K562 (cell line): ENCODE measurements at regions not wholly inside any gene's neighbourhood (a gene's known extent, or its start where the extent isn't known, plus 50 kb on each side); places are given as distances from the start of the nearest gene placed in this dataset.

Source experiments
- ATAC-seq: fragments of 200-7000 bp; cut with Tn5 transposase; 3 replicates; pipeline ENCODE4 v1.9.1; 2020; ENCODE audit warnings: moderate library complexity
- BruUV-seq: library from RNA; stranded (reverse); fragments of 400-500 nt; replicated peaks from 2 replicates; lab custom pipeline; 2021; lab: Mats Ljungman, UMichigan
- CTCF ChIA-PET: fragments of 300-600 bp; formaldehyde crosslinking; extraction: SDS; loops from one replicate; lab custom pipeline; 2021; ENCODE audit warnings: low intra/inter-chr PET ratio; lab: Yijun Ruan, JAX
- POLR2A ChIA-PET: fragments of 300-600, 350-650 bp; sonication (Branson Sonifier 250); formaldehyde crosslinking; extraction: SDS; loops from one replicate; lab custom pipeline; 2021; ENCODE audit warnings: antibody characterized with exemption, inconsistent platforms; lab: Yijun Ruan, JAX
- DNase-seq, 4 experiments: peaks; one replicate each; pipeline versions ENCODE4 v3.0.0 to v3.0.0-alpha.2; 2011 to 2018; ENCODE audit warnings: low spot score in 3 of 4, mixed read lengths in 3 of 4; ENCODE audit errors: extremely low read depth in 1 of 4
- FAIRE-seq: peaks from 2 replicates; lab custom pipeline; 2011; peaks lifted over from hg19 to GRCh38; lab: Jason Lieb, UNC
- H2AFZ ChIP-seq: 2 replicates; pipeline ENCODE4 v1.6.0; 2011; ENCODE audit warnings: low read depth, low read length, control low read depth, inconsistent platforms
- H3K27ac ChIP-seq: fragments of 200-600 bp; 3 replicates; pipeline ENCODE4 v1.8.0; 2011; ENCODE audit warnings: low read depth, mild to moderate bottlenecking, control low read depth, inconsistent platforms, low read length, moderate library complexity, mixed read lengths; ENCODE audit errors: extremely low read depth
- H3K27me3 ChIP-seq, 2 experiments: fragments of 300-600 bp in 1 of 2; 2 replicates in 1 of 2; 3 replicates in 1 of 2; pipeline versions ENCODE4 v1.6.0 to v1.8.0; 2011; ENCODE audit warnings: inconsistent platforms in 2 of 2, low read length in 2 of 2, mild to moderate bottlenecking in 1 of 2, mixed read lengths in 1 of 2, moderate library complexity in 1 of 2; ENCODE audit not compliant: control insufficient read depth in 2 of 2, insufficient read depth in 2 of 2
- H3K36me3 ChIP-seq: fragments of 300-600 bp; 3 replicates; pipeline ENCODE4 v1.8.0; 2011; ENCODE audit warnings: mild to moderate bottlenecking, low read length, inconsistent platforms; ENCODE audit not compliant: control insufficient read depth, insufficient read depth
- H3K4me1 ChIP-seq, 2 experiments: fragments of 200-600 bp in 1 of 2; replicated peaks in 1 of 2; 2 replicates in 1 of 2; 3 replicates in 1 of 2; pipeline versions ENCODE4 v1.5.1 to v1.8.0; 2011; ENCODE audit warnings: inconsistent platforms in 2 of 2, low read length in 2 of 2, mild to moderate bottlenecking in 1 of 2, mixed read lengths in 1 of 2, moderate library complexity in 1 of 2; ENCODE audit not compliant: control insufficient read depth in 2 of 2, insufficient read depth in 2 of 2
- H3K4me2 ChIP-seq: 2 replicates; pipeline ENCODE4 v1.6.1; 2011; ENCODE audit warnings: low read length, control low read depth, inconsistent platforms, mixed read lengths; ENCODE audit not compliant: insufficient read depth
- H3K4me3 ChIP-seq: fragments of 200-600 bp; sonication (generic), shearing (Covaris generic); 2 replicates; pipeline ENCODE4 v1.5.1; 2016; ENCODE audit warnings: control low read depth, inconsistent platforms
- H3K79me2 ChIP-seq: fragments of 200-600 bp; 3 replicates; pipeline ENCODE4 v1.8.0; 2011; ENCODE audit warnings: low read length, inconsistent platforms; ENCODE audit not compliant: control insufficient read depth, insufficient read depth
- H3K9ac ChIP-seq, 2 experiments: 2 replicates each; pipeline versions ENCODE4 v1.6.0 to v1.6.1; 2011; ENCODE audit warnings: low read depth in 2 of 2, low read length in 2 of 2, control low read depth in 1 of 2, inconsistent platforms in 1 of 2, mild to moderate bottlenecking in 1 of 2, mixed read lengths in 1 of 2; ENCODE audit not compliant: insufficient read depth in 1 of 2
- H3K9me1 ChIP-seq: one replicate; pipeline ENCODE4 v1.6.0; 2011; ENCODE audit warnings: inconsistent platforms, mild to moderate bottlenecking, low read length, moderate library complexity; ENCODE audit not compliant: control insufficient read depth, insufficient read depth
- H3K9me3 ChIP-seq: replicated peaks from 2 replicates; pipeline ENCODE4 v1.5.1; 2011; ENCODE audit warnings: low read depth, low read length, inconsistent platforms; ENCODE audit not compliant: control insufficient read depth, insufficient read depth
- H4K20me1 ChIP-seq: replicated peaks from 2 replicates; pipeline ENCODE4 v1.6.1; 2011; ENCODE audit warnings: low read length, inconsistent platforms, mixed read lengths; ENCODE audit not compliant: control insufficient read depth, insufficient read depth
- BRD4 ChIP-seq: fragments of 200-600 bp; sonication (generic); IDR thresholded peaks from 2 replicates; pipeline ENCODE4 v1.6.1; 2017; ENCODE audit warnings: inconsistent platforms
- CAMTA2 ChIP-seq: fragments of 250-450 bp; sonication (Bioruptor Pico); conservative IDR thresholded peaks from 2 replicates; pipeline ENCODE4 v1.5.1; 2022
- E2F6 ChIP-seq, 2 experiments: IDR thresholded peaks; 2 replicates each; pipeline ENCODE4 v1.6.1; 2011; ENCODE audit warnings: borderline replicate concordance in 1 of 2, control low read depth in 1 of 2, low read depth in 1 of 2, low read length in 1 of 2, mild to moderate bottlenecking in 1 of 2, mixed read lengths in 1 of 2, moderate library complexity in 1 of 2; ENCODE audit not compliant: insufficient read depth in 1 of 2, insufficient read length in 1 of 2, poor library complexity in 1 of 2, severe bottlenecking in 1 of 2; ENCODE audit errors: extremely low read depth in 1 of 2
- ILK ChIP-seq: fragments of 450-650 bp; IDR thresholded peaks from 2 replicates; pipeline ENCODE4 v1.6.1; 2016; ENCODE audit warnings: missing genetic modification characterization, low read depth, mild to moderate bottlenecking, missing compliant biosample characterization, moderate library complexity, borderline replicate concordance
- NUFIP1 ChIP-seq: fragments of 450-650 bp; IDR thresholded peaks from 2 replicates; pipeline ENCODE4 v1.6.1; 2018; ENCODE audit not compliant: partially characterized antibody
- RUNX1 ChIP-seq: sonication (generic); IDR thresholded peaks from 2 replicates; pipeline ENCODE4 v1.6.1; 2016; ENCODE audit warnings: antibody characterized with exemption, low read depth
- STAT5A ChIP-seq: IDR thresholded peaks from 2 replicates; pipeline ENCODE4 v1.6.1; 2012; ENCODE audit warnings: low read length, inconsistent platforms, borderline replicate concordance
- TGIF2 ChIP-seq: sonication (generic); formaldehyde crosslinking; IDR thresholded peaks from 2 replicates; pipeline ENCODE4 v1.8.1; 2022; ENCODE audit warnings: mild to moderate bottlenecking, missing genetic modification reagents, moderate library complexity
- TSHZ1 ChIP-seq: fragments of 250-450 bp; sonication (Bioruptor Pico); IDR thresholded peaks from 2 replicates; pipeline ENCODE4 v1.4.0; 2020; ENCODE audit warnings: mild to moderate bottlenecking, moderate library complexity
- ZNF280B ChIP-seq: fragments of 250-450 bp; sonication (Bioruptor Pico); IDR thresholded peaks from 2 replicates; pipeline ENCODE4 v1.5.1; 2021; ENCODE audit warnings: mild to moderate bottlenecking
- ZNF316 ChIP-seq: fragments of 450-650 bp; IDR thresholded peaks from 2 replicates; pipeline ENCODE4 v1.6.1; 2016
- ZNF395 ChIP-seq: fragments of 200-800 bp; sonication (Bioruptor generic); IDR thresholded peaks from 2 replicates; pipeline ENCODE4 v1.6.1; 2017; ENCODE audit warnings: missing genetic modification characterization, missing compliant biosample characterization
- in situ Hi-C: fragments of 300-500 bp; cut with MboI; formaldehyde crosslinking; loops from 4 replicates; pipeline ENCODE4 v1.15.0; 2018; ENCODE audit warnings: inconsistent platforms, mixed read lengths
- intact Hi-C: fragments of 100-400 bp; cut with micrococcal nuclease; formaldehyde crosslinking; loops from 2 replicates; pipeline ENCODE4 v1.14.2; 2022
- TF ChIP-seq, protein P1 (sequence below): sonication (generic); formaldehyde crosslinking; IDR thresholded peaks from 2 replicates; pipeline ENCODE4 v1.8.0; 2022; ENCODE audit warnings: mild to moderate bottlenecking, missing genetic modification reagents

DNA sequence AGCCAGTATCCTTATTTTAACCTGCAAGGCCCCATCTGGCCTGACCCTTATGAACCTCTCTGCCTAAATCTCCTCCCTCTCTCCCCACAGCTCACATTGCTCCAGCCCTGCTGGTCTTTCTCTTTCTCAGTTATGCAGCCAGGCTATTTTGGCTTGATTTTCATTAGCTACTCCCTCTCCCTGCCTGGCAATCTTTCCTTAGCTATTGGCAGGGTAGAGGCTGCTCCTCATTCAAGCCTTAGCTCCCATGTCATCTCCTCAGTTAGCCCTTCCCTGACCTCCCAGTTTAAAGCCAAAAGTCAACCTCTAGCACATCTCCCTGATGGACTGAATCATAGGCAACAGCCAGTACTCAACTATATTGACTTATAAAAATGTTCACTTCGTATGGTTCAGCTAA is 214.4 kb upstream of the CELF2 start (continued):
- TF ChIP-seq BRD4 (no peak), ZNF395 (no peak), RUNX1 (no peak), NUFIP1 (no peak)
- TF ChIP-seq, protein P1, sequence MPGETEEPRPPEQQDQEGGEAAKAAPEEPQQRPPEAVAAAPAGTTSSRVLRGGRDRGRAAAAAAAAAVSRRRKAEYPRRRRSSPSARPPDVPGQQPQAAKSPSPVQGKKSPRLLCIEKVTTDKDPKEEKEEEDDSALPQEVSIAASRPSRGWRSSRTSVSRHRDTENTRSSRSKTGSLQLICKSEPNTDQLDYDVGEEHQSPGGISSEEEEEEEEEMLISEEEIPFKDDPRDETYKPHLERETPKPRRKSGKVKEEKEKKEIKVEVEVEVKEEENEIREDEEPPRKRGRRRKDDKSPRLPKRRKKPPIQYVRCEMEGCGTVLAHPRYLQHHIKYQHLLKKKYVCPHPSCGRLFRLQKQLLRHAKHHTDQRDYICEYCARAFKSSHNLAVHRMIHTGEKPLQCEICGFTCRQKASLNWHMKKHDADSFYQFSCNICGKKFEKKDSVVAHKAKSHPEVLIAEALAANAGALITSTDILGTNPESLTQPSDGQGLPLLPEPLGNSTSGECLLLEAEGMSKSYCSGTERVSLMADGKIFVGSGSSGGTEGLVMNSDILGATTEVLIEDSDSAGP (CRISPR knock-in tag) = no peak

GRCh38 chr10:10804061-10804460 is 213.6 kb upstream of the CELF2 start:
- Histone ChIP-seq H3K9me3 (no peaks in the 10 kb centered on the region), H3K36me3 (no peaks in the 10 kb centered on the region), H3K9me1 (no peaks in the 10 kb centered on the region), H3K4me1 (no peaks in the 10 kb centered on the region), H3K4me2 (no peak overlapping the region), H3K79me2 (no peaks in the 10 kb centered on the region), H3K27ac (no peak overlapping the region), H4K20me1 (no peaks in the 10 kb centered on the region), H2AFZ (no peak overlapping the region), H3K4me3 (no peak overlapping the region), H3K27me3 (no peaks in the 10 kb centered on the region), H3K9ac (no peak overlapping the region)
- no TSS peak for BruUV-seq
- ATAC-seq = no peak
- CTCF ChIA-PET = no interaction called here
- DNase-seq = no peak
- in situ Hi-C loops (no loop called here), intact Hi-C loops (no loop called here)
- FAIRE-seq = no peak
- POLR2A ChIA-PET = no interaction called here
- TF ChIP-seq TGIF2 (CRISPR knock-in tag) (no peak), E2F6 (IDR thresholded peaks at IDR 0.05; ENCODE audit: borderline replicate concordance in 1 of 2, extremely low read depth in 1 of 2, insufficient read depth in 1 of 2, insufficient read length in 1 of 2, low read depth in 1 of 2, low read length in 1 of 2, poor library complexity in 1 of 2, severe bottlenecking in 1 of 2) (no peak), ILK (tag) (no peak), STAT5A (no peak), TSHZ1 (CRISPR knock-in tag) (no peak), CAMTA2 (no peak), ZNF316 (peak; percentile 44; the same call in 1 of the 2 replicates), ZNF280B (CRISPR knock-in tag) (no peak)
